ENCODE measurements at regions not wholly inside any gene's neighbourhood (a gene's known extent, or its start where the extent isn't known, plus 50 kb on each side); places are given as distances from the start of the nearest gene placed in this dataset.

GRCh38 chr16:62596125-62596524, 559.9 kb upstream of the CDH8 start:
- H2AK5ac ChIP-seq (ENCODE audit: insufficient read length, low read length), result no peak overlapping the region
- H4K20me1 ChIP-seq (ENCODE audit: control insufficient read depth, insufficient read depth, insufficient read length), result no peaks in the 10 kb centered on the region
- Mint-ChIP-seq H3K9me3 (no peaks in the 10 kb centered on the region), H3K36me3 (ENCODE audit: insufficient read depth in 1 of 3, low read depth in 3 of 3) (no peaks in the 10 kb centered on the region), H3K27me3 (ENCODE audit: low read depth) (no peaks in the 10 kb centered on the region), H3K4me3 (no peak overlapping the region), H3K4me1 (no peaks in the 10 kb centered on the region; a peak in 1 of 4 replicates), H3K27ac (no peak overlapping the region)
- H2BK5ac ChIP-seq (ENCODE audit: insufficient read length, low read length), result no peak overlapping the region
- H3K23me2 ChIP-seq (ENCODE audit: insufficient read length, low read depth, low read length, poor library complexity, severe bottlenecking), result no peaks in the 10 kb centered on the region
- H3K27ac ChIP-seq (ENCODE audit: insufficient read length, low read depth, low read length), result no peak overlapping the region
- no peak overlapping the region for H2BK15ac ChIP-seq (ENCODE audit: low read depth, low read length)
- TF ChIP-seq CTCF (conservative IDR thresholded peaks at IDR 0.05), result no peak
- H3K18ac ChIP-seq (ENCODE audit: insufficient read length, low read depth, low read length), result no peak overlapping the region
- no peak for DNase-seq
- no peaks in the 10 kb centered on the region for H3K9me3 ChIP-seq (ENCODE audit: control insufficient read depth, low read depth, low read length)
- no peak overlapping the region for H3K9ac ChIP-seq (ENCODE audit: extremely low read depth, insufficient read length, low read length)
- H3K56ac ChIP-seq (ENCODE audit: insufficient read length, low read depth, low read length), result no peak overlapping the region
- no peak overlapping the region for H3K4me2 ChIP-seq (ENCODE audit: insufficient read depth, insufficient read length, low read length)
- no peak overlapping the region for H4K5ac ChIP-seq (ENCODE audit: insufficient read length, low read depth, low read length)
- no peak overlapping the region for H2BK20ac ChIP-seq (ENCODE audit: low read depth, low read length, poor library complexity, severe bottlenecking)
- H3K79me2 ChIP-seq (ENCODE audit: insufficient read depth, low read length), result no peaks in the 10 kb centered on the region
- no peak overlapping the region for H3K23ac ChIP-seq (ENCODE audit: insufficient read length, low read depth, low read length)
- H3K27me3 ChIP-seq (ENCODE audit: insufficient read depth, low read length), result no peaks in the 10 kb centered on the region
- no peak overlapping the region for H4K8ac ChIP-seq (replicated peaks; ENCODE audit: insufficient read length, low read depth, low read length)
- no peak overlapping the region for H3K4ac ChIP-seq (ENCODE audit: low read depth, low read length)
- WGBS (ENCODE audit: extremely low coverage, insufficient read length, low lambda C conversion rate), result no CpG with 5 or more reads among the region's 6 CpGs
- no peak overlapping the region for H3T11ph ChIP-seq (ENCODE audit: low read length)
- H2BK120ac ChIP-seq (ENCODE audit: low read depth, low read length, poor library complexity, severe bottlenecking), result no peak overlapping the region
- H3K4me1 ChIP-seq (ENCODE audit: insufficient read depth, low read length), result no peaks in the 10 kb centered on the region
- no peak overlapping the region for H3K14ac ChIP-seq (ENCODE audit: insufficient read depth, low read length)
- H4K91ac ChIP-seq (ENCODE audit: insufficient read length, low read depth, low read length), result no peak overlapping the region
- H2AFZ ChIP-seq (ENCODE audit: low read length), result no peak overlapping the region
- H2BK12ac ChIP-seq (ENCODE audit: insufficient read length, low read depth, low read length), result no peak overlapping the region
- H3K79me1 ChIP-seq (ENCODE audit: insufficient read depth, low read depth, low read length, poor library complexity, severe bottlenecking), result no peaks in the 10 kb centered on the region

Measured in H9 (cell line).